ENCODE measurements at regions not wholly inside any gene's neighbourhood (a gene's known extent, or its start where the extent isn't known, plus 50 kb on each side); places are given as distances from the start of the nearest gene placed in this dataset.

DNA sequence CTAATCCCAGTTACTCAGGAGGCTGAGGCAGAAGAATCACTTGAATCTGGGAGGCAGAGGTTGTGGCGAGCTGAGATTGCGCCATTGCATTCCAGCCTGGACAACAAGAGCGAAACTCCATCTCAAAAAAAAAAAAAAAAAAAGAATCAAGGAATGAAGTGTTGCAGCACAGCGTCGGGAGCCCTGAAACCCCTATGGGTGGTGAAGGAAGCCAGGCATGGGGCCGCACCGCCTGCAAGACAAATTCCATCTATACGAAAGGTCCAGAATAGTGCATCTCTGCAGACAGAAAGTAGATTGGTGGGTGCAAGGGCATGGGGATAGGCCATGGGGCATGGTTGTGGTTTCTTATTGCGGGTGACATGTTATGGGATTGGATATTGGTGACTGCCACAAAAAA lies 98.6 kb upstream of the PRR20G start:
- H3K4me3 Mint-ChIP-seq: no peak overlapping the region
- H3K4me1 ChIP-seq (ENCODE audit: insufficient read depth, low read length): no peaks in the 10 kb centered on the region
- ChIA-PET CTCF (ENCODE audit: partially characterized antibody) (no interaction called here), POLR2A (ENCODE audit: partially characterized antibody) (no interaction called here)
- no peak overlapping the region for H3K4me3 ChIP-seq (ENCODE audit: low read length in 2 of 2)
- no peaks in the 10 kb centered on the region for H3K36me3 ChIP-seq (ENCODE audit: insufficient read depth, low read length)
- H3K4me1 Mint-ChIP-seq: no peaks in the 10 kb centered on the region
- peaks cover 0 to 6% (median 0%) of the 10 kb centered on the region in 8 donors for H3K9me3 Mint-ChIP-seq
- peaks cover 4% of the 10 kb centered on the region in 2 donors for H3K27me3 Mint-ChIP-seq
- no peak overlapping the region for H3K27ac Mint-ChIP-seq
- intact Hi-C loops (cut with micrococcal nuclease): no loop called here
- no peaks in the 10 kb centered on the region for H3K36me3 Mint-ChIP-seq
- DNase-seq: no peak
- no peaks in the 10 kb centered on the region for H3K9me3 ChIP-seq (ENCODE audit: control insufficient read depth in 1 of 2, low read length in 2 of 2)
- no peaks in the 10 kb centered on the region for H3K27me3 ChIP-seq (ENCODE audit: insufficient read depth, low read length)
- H3K27ac ChIP-seq (ENCODE audit: low read depth, low read length): no peak overlapping the region

DNA sequence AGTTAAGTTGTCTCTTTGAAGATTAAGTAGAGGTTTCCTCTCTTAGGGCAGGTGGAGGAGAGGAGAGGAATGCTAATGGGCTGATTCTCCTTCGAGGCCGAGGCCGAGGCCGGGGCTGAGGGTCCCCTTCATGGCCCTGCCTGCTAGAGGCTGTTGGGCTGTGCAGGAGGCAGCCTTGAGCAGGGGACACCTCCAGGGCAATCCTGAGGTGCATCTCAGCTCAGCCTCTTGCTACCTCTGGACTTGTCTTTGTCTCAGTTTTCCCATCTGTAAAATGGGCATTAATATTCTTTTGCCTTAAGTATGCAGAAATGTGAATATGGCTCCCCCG lies 97.7 kb upstream of the PRR20G start:
- Mint-ChIP-seq H3K9me3 (peaks cover 0 to 12% (median 0%) of the 10 kb centered on the region in 8 donors), H3K27ac (no peak overlapping the region), H3K4me1 (no peaks in the 10 kb centered on the region), H3K36me3 (no peaks in the 10 kb centered on the region), H3K4me3 (no peak overlapping the region), H3K27me3 (peaks cover 4% of the 10 kb centered on the region in 2 donors)
- ChIA-PET POLR2A (ENCODE audit: partially characterized antibody) (no interaction called here), CTCF (ENCODE audit: partially characterized antibody) (no interaction called here)
- Histone ChIP-seq H3K27me3 (ENCODE audit: insufficient read depth, low read length) (no peaks in the 10 kb centered on the region), H3K27ac (ENCODE audit: low read depth, low read length) (no peak overlapping the region), H3K4me1 (ENCODE audit: insufficient read depth, low read length) (no peaks in the 10 kb centered on the region), H3K9me3 (ENCODE audit: control insufficient read depth in 1 of 2, low read length in 2 of 2) (no peaks in the 10 kb centered on the region), H3K36me3 (ENCODE audit: insufficient read depth, low read length) (no peaks in the 10 kb centered on the region), H3K4me3 (ENCODE audit: low read length in 2 of 2) (no peak overlapping the region)
- DNase-seq: no peak
- intact Hi-C loops (cut with micrococcal nuclease): no loop called here

DNA sequence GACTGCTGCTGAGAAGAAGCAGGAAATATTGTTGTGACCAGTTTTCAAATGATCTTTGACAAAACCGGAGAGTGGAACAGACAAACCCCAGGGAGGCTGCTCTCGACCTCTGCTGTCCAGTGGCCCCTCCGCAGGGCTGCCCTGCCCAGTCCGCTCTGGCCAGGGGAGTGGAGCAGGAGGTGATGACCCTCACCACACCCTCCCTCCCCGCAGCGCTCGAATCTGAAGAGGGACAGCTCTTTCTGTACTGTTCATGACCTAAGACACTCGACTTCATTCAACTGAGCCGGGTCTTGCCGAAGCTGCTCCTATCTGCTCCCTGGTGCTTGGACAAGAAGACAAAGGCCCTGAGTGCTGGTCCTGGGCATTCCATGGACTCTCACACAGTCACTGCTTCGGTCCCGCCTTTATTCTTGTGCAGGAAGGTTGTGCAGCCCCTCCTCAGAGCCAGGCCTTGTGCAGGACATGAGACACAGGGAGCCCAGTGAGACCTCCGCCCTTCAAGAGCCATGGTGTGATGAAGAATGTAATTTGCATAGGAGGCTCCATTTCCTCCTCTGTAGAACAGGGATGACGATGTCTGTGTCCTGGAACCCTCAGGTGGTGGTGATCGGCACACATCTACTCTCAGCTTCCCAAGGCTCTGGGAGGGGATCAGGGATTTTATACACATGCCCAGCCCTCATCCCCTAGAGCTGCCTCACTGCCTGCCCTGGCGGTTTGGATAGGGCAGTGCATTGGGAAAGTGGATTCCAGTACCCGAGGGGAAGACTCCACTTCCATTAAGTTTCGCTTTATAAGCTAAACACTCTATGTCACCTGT lies 97.1 kb upstream of the PRR20G start:
- Mint-ChIP-seq H3K27me3 (peaks cover 4% of the 10 kb centered on the region in 2 donors), H3K36me3 (no peaks in the 10 kb centered on the region), H3K4me3 (no peak overlapping the region), H3K9me3 (peaks cover 0 to 13% (median 0%) of the 10 kb centered on the region in 8 donors), H3K27ac (no peak overlapping the region), H3K4me1 (no peaks in the 10 kb centered on the region)
- Histone ChIP-seq H3K4me3 (ENCODE audit: low read length in 2 of 2) (no peak overlapping the region), H3K9me3 (ENCODE audit: control insufficient read depth in 1 of 2, low read length in 2 of 2) (no peaks in the 10 kb centered on the region), H3K27ac (ENCODE audit: low read depth, low read length) (no peak overlapping the region), H3K4me1 (ENCODE audit: insufficient read depth, low read length) (no peaks in the 10 kb centered on the region), H3K36me3 (ENCODE audit: insufficient read depth, low read length) (no peaks in the 10 kb centered on the region), H3K27me3 (ENCODE audit: insufficient read depth, low read length) (no peaks in the 10 kb centered on the region)
- no peak for DNase-seq
- POLR2A ChIA-PET (ENCODE audit: partially characterized antibody): no interaction called here
- intact Hi-C loops (cut with micrococcal nuclease): no loop called here
- CTCF ChIA-PET (ENCODE audit: partially characterized antibody): no interaction called here

DNA sequence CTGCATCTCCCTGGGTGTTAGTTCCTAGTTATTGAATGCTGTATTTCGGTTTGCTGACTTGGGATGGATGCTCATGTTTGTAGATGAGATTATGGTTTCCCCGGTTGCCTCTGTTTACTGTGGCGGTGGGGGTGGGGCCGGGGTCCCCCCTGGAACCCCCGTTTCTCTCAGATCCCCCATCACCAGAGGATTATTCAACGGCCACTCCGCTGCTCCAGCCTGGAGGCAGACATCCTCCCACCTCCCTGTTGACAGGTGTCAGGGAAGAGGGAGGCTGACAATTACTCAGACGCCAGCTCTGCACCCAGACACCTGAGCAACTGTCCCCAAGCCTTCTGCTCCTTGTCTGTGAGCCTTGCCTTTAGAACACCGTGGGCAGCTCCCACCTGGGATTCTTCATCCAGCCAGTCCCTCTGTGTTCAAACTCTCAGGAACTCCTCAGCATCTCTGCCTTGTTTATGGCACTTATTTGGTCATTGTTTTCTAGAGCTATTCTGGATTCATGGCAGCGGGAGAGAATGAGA lies 95.9 kb upstream of the PRR20G start:
- H3K36me3 Mint-ChIP-seq: no peaks in the 10 kb centered on the region
- POLR2A ChIA-PET (ENCODE audit: partially characterized antibody): no interaction called here
- intact Hi-C loops (cut with micrococcal nuclease): no loop called here
- Histone ChIP-seq H3K4me3 (ENCODE audit: low read length in 2 of 2) (no peak overlapping the region), H3K9me3 (ENCODE audit: control insufficient read depth in 1 of 2, low read length in 2 of 2) (no peaks in the 10 kb centered on the region), H3K27me3 (ENCODE audit: insufficient read depth, low read length) (no peaks in the 10 kb centered on the region), H3K27ac (ENCODE audit: low read depth, low read length) (no peak overlapping the region), H3K36me3 (ENCODE audit: insufficient read depth, low read length) (no peaks in the 10 kb centered on the region), H3K4me1 (ENCODE audit: insufficient read depth, low read length) (no peaks in the 10 kb centered on the region)
- CTCF ChIA-PET (ENCODE audit: partially characterized antibody): no interaction called here
- peaks cover 0 to 14% (median 0%) of the 10 kb centered on the region in 8 donors for H3K9me3 Mint-ChIP-seq
- no peak for DNase-seq
- no peak overlapping the region for H3K4me3 Mint-ChIP-seq
- H3K27ac Mint-ChIP-seq: no peak overlapping the region
- peaks cover 4 to 5% of the 10 kb centered on the region in 2 donors for H3K27me3 Mint-ChIP-seq
- no peaks in the 10 kb centered on the region for H3K4me1 Mint-ChIP-seq

DNA sequence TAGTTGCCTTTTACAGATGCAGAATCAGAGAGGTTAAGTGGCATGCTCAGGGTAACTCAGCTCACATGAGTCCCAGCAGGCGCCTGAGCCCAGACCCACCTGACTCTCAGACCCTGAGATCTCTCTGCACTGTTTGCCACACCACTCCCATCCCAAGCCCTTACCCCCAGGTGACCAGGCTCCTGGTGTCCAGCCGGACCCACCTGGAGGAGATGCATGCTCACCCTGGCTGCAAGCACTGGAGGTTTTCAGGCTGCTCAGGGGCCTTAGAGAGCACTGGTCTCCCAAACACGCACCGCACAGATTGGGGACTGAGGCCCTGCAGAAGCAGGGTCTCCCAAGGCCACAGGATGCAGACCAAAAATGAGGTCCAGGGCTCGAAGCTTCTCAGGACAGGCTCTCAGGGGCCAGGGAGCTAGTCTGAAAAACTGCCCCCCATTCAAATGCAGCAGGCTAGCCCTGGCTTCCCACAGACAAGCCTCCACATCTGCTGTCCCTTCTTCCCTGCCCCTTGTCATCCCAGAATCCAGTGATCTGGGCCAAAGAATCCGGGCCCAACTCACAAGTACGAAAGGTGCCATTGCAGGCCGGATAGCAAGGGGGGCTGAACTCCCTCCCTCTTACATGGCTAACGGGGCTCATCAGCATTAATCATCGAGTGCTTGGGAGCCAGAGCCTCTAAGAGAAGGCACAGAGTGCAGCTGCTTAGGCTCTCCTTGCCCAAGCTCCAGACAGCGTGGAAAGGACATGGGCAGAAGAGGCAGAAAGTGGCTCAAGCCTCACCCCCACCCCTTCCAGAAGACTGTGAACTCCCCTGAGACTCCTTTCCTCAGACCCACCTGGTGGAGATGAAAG lies 90.2 kb upstream of the PRR20G start:
- H3K4me3 Mint-ChIP-seq: no peak overlapping the region

DNA sequence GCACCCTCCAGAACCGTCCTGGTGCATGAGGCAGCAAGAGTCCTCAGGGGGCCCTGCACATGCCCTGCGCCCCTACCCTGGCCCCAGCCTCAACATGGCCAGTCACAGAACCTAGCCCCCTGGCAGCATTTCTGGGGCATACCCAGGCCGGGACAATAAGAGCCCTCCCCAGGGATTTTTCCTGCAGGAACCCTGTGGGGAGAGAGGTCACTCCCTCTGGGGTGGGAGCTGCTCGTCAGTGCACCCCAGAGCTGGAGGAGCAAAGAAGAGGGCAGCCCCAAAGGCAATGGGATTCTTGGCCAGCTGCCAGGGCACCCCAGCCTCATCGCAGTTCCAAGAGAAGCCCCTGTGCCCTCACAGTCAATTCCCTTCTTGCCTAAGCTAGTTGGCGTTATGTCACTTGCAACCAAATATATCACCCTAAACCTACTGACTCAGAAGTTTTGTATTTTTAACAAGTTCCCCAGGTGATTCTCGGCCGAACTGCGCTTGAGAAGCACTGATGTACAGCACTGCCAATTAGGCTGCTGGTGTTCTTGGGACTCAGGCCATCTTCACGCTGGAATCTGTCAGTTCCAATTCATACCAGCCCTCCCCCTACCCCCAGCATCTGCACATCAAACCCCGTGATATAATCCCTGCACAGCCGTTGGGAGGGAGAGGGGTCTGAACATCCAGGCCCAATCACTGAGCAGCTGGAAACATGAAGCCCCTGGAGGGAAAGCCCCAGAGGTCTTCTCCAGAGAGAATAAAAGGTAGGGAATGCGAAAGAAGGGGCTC lies 87.5 kb upstream of the PRR20G start:
- Mint-ChIP-seq H3K27me3 (peaks cover 6% of the 10 kb centered on the region in 2 donors), H3K27ac (no peak overlapping the region), H3K36me3 (no peaks in the 10 kb centered on the region), H3K4me3 (no peak overlapping the region), H3K9me3 (peaks cover 0 to 12% (median 3%) of the 10 kb centered on the region in 8 donors), H3K4me1 (peaks cover 0 to 2% (median 0%) of the 10 kb centered on the region in 4 donors)
- ChIA-PET CTCF (ENCODE audit: partially characterized antibody) (no interaction called here), POLR2A (ENCODE audit: partially characterized antibody) (no interaction called here)
- intact Hi-C loops (cut with micrococcal nuclease): no loop called here
- no peak overlapping the region for H3K27ac ChIP-seq (ENCODE audit: low read depth, low read length)
- no peak overlapping the region for H3K4me3 ChIP-seq (ENCODE audit: low read length in 2 of 2)
- H3K36me3 ChIP-seq (ENCODE audit: insufficient read depth, low read length): no peaks in the 10 kb centered on the region
- H3K9me3 ChIP-seq (ENCODE audit: control insufficient read depth in 1 of 2, low read length in 2 of 2): no peaks in the 10 kb centered on the region
- no peak for DNase-seq
- H3K4me1 ChIP-seq (ENCODE audit: insufficient read depth, low read length): no peaks in the 10 kb centered on the region
- no peaks in the 10 kb centered on the region for H3K27me3 ChIP-seq (ENCODE audit: insufficient read depth, low read length)

More for the DNA sequence above, 90.2 kb upstream of the PRR20G start:
- DNase-seq: no peak
- peaks cover 0 to 17% (median 4%) of the 10 kb centered on the region in 8 donors for H3K9me3 Mint-ChIP-seq
- H3K4me1 Mint-ChIP-seq: no peaks in the 10 kb centered on the region
- ChIA-PET POLR2A (ENCODE audit: partially characterized antibody) (no interaction called here), CTCF (ENCODE audit: partially characterized antibody) (no interaction called here)
- no peaks in the 10 kb centered on the region for H3K36me3 Mint-ChIP-seq
- peaks cover 5 to 6% of the 10 kb centered on the region in 2 donors for H3K27me3 Mint-ChIP-seq
- Histone ChIP-seq H3K9me3 (ENCODE audit: control insufficient read depth in 1 of 2, low read length in 2 of 2) (no peaks in the 10 kb centered on the region), H3K27me3 (ENCODE audit: insufficient read depth, low read length) (no peaks in the 10 kb centered on the region), H3K4me1 (ENCODE audit: insufficient read depth, low read length) (no peaks in the 10 kb centered on the region), H3K36me3 (ENCODE audit: insufficient read depth, low read length) (no peaks in the 10 kb centered on the region), H3K27ac (ENCODE audit: low read depth, low read length) (no peak overlapping the region), H3K4me3 (ENCODE audit: low read length in 2 of 2) (no peak overlapping the region)
- intact Hi-C loops (cut with micrococcal nuclease): no loop called here
- H3K27ac Mint-ChIP-seq: no peak overlapping the region

Data from CD4-positive, alpha-beta memory T cell (primary cell).